ENCODE measurements at regions not wholly inside any gene's neighbourhood (a gene's known extent, or its start where the extent isn't known, plus 50 kb on each side); places are given as distances from the start of the nearest gene placed in this dataset.

DNA sequence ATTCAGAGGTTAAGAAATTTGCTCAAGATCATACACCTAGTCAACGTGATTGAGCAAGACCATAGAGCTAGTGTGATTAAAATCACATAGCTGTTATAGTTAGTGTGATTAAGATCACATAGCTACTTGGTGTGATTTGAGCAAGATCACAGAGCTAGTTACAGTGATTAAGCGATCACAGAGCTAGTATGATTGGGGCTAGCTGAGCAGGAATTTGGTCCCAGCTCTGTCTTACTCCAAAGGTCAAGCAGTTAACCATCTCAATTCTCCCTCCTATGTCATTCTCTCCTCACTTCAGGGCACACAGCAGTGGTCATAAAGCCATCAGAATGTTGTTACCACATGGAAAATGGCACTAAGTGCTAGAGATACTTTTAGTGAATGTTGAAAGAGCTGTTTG lies 158.2 kb downstream of the SPTSSA start:
- TF ChIP-seq ZBTB1 (CRISPR knock-in tag; IDR thresholded peaks at IDR 0.05; ENCODE audit: borderline replicate concordance) = no peak
- TF ChIP-seq, protein P1, sequence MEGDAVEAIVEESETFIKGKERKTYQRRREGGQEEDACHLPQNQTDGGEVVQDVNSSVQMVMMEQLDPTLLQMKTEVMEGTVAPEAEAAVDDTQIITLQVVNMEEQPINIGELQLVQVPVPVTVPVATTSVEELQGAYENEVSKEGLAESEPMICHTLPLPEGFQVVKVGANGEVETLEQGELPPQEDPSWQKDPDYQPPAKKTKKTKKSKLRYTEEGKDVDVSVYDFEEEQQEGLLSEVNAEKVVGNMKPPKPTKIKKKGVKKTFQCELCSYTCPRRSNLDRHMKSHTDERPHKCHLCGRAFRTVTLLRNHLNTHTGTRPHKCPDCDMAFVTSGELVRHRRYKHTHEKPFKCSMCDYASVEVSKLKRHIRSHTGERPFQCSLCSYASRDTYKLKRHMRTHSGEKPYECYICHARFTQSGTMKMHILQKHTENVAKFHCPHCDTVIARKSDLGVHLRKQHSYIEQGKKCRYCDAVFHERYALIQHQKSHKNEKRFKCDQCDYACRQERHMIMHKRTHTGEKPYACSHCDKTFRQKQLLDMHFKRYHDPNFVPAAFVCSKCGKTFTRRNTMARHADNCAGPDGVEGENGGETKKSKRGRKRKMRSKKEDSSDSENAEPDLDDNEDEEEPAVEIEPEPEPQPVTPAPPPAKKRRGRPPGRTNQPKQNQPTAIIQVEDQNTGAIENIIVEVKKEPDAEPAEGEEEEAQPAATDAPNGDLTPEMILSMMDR (CRISPR knock-in tag; IDR thresholded peaks at IDR 0.05) = no peak
- no peak for TF ChIP-seq FOSL2 (CRISPR knock-in tag; IDR thresholded peaks at IDR 0.05)
- TF ChIP-seq NFRKB (IDR thresholded peaks at IDR 0.05) = no peak
- no peak for TF ChIP-seq CC2D1A (CRISPR knock-in tag; IDR thresholded peaks at IDR 0.05)
- TF ChIP-seq ZFP36L1 (CRISPR knock-in tag; IDR thresholded peaks at IDR 0.05) = no peak
- TF ChIP-seq ZNF335 (CRISPR knock-in tag; IDR thresholded peaks at IDR 0.05) = no peak

Data from HepG2 (cell line).